ENCODE measurements at regions not wholly inside any gene's neighbourhood (a gene's known extent, or its start where the extent isn't known, plus 50 kb on each side); places are given as distances from the start of the nearest gene placed in this dataset.
"Not testable (repeated sequence)": the region's sequence is repeated elsewhere in the genome, so short reads cannot be mapped to it uniquely, and the experiment has no call there.

GRCh38 chr6:120935908-120936307 lies 398.4 kb downstream of the TBC1D32 start:
- DNase-seq (no peak), FAIRE-seq (no peak)
- Histone ChIP-seq H3K4me3 (ENCODE audit: low read length in 3 of 3) (no peak overlapping the region), H3K9ac (ENCODE audit: low read length in 3 of 3) (no peak overlapping the region), H3K4me1 (ENCODE audit: control insufficient read depth in 2 of 3, insufficient read depth in 2 of 3, low read depth in 1 of 3, low read length in 3 of 3) (no peaks in the 10 kb centered on the region), H3K27ac (ENCODE audit: low read depth in 2 of 2, low read length in 2 of 2) (no peak overlapping the region), H3K36me3 (ENCODE audit: control insufficient read depth in 2 of 3, insufficient read depth in 3 of 3, low read length in 3 of 3) (no peaks in the 10 kb centered on the region), H3K9me3 (ENCODE audit: control insufficient read depth in 2 of 3, insufficient read depth in 1 of 3, low read length in 3 of 3) (no peaks in the 10 kb centered on the region), H3K27me3 (ENCODE audit: control insufficient read depth, insufficient read depth, low read length) (no peaks in the 10 kb centered on the region)
- intact Hi-C loops (cut with DNase I): no loop called here
- TF ChIP-seq, protein P1, sequence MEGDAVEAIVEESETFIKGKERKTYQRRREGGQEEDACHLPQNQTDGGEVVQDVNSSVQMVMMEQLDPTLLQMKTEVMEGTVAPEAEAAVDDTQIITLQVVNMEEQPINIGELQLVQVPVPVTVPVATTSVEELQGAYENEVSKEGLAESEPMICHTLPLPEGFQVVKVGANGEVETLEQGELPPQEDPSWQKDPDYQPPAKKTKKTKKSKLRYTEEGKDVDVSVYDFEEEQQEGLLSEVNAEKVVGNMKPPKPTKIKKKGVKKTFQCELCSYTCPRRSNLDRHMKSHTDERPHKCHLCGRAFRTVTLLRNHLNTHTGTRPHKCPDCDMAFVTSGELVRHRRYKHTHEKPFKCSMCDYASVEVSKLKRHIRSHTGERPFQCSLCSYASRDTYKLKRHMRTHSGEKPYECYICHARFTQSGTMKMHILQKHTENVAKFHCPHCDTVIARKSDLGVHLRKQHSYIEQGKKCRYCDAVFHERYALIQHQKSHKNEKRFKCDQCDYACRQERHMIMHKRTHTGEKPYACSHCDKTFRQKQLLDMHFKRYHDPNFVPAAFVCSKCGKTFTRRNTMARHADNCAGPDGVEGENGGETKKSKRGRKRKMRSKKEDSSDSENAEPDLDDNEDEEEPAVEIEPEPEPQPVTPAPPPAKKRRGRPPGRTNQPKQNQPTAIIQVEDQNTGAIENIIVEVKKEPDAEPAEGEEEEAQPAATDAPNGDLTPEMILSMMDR (IDR thresholded peaks at IDR 0.05; ENCODE audit: borderline replicate concordance, extremely low read depth, insufficient read depth): no peak

- DNase-seq (no peak), FAIRE-seq (no peak)
- no peaks in the 10 kb centered on the region for H3K4me1 ChIP-seq (ENCODE audit: control insufficient read depth in 2 of 3, insufficient read depth in 2 of 3, low read depth in 1 of 3, low read length in 3 of 3)
- H3K27ac ChIP-seq (ENCODE audit: low read depth in 2 of 2, low read length in 2 of 2): no peak overlapping the region
- H3K36me3 ChIP-seq (ENCODE audit: control insufficient read depth in 2 of 3, insufficient read depth in 3 of 3, low read length in 3 of 3): no peaks in the 10 kb centered on the region
- no peak overlapping the region for H3K4me3 ChIP-seq (ENCODE audit: low read length in 3 of 3)
- H3K9me3 ChIP-seq (ENCODE audit: control insufficient read depth in 2 of 3, insufficient read depth in 1 of 3, low read length in 3 of 3): no peaks in the 10 kb centered on the region
- TF ChIP-seq, protein P1 (IDR thresholded peaks at IDR 0.05; ENCODE audit: borderline replicate concordance, extremely low read depth, insufficient read depth): no peak
- no peaks in the 10 kb centered on the region for H3K27me3 ChIP-seq (ENCODE audit: control insufficient read depth, insufficient read depth, low read length)
- intact Hi-C loops (cut with DNase I): no loop called here
- no peak overlapping the region for H3K9ac ChIP-seq (ENCODE audit: low read length in 3 of 3)
Measured at GRCh38 chr6:120935016-120935415, 399.3 kb downstream of the TBC1D32 start.

- H3K27ac ChIP-seq (ENCODE audit: low read depth in 2 of 2, low read length in 2 of 2); FAIRE-seq; H3K4me1 ChIP-seq (ENCODE audit: control insufficient read depth in 2 of 3, insufficient read depth in 2 of 3, low read depth in 1 of 3, low read length in 3 of 3); H3K36me3 ChIP-seq (ENCODE audit: control insufficient read depth in 2 of 3, insufficient read depth in 3 of 3, low read length in 3 of 3); H3K4me3 ChIP-seq (ENCODE audit: low read length in 3 of 3); DNase-seq; intact Hi-C loops (cut with DNase I); H3K9ac ChIP-seq (ENCODE audit: low read length in 3 of 3); H3K9me3 ChIP-seq (ENCODE audit: control insufficient read depth in 2 of 3, insufficient read depth in 1 of 3, low read length in 3 of 3); H3K27me3 ChIP-seq (ENCODE audit: control insufficient read depth, insufficient read depth, low read length): not testable (repeated sequence)
Measured at GRCh38 chr6:120931520-120932180, 402.6 kb downstream of the TBC1D32 start.

GRCh38 chr6:120930500-120930899 lies 403.8 kb downstream of the TBC1D32 start:
- intact Hi-C loops (cut with DNase I); H3K27ac ChIP-seq (ENCODE audit: low read depth in 2 of 2, low read length in 2 of 2); H3K36me3 ChIP-seq (ENCODE audit: control insufficient read depth in 2 of 3, insufficient read depth in 3 of 3, low read length in 3 of 3); H3K9me3 ChIP-seq (ENCODE audit: control insufficient read depth in 2 of 3, insufficient read depth in 1 of 3, low read length in 3 of 3); H3K4me1 ChIP-seq (ENCODE audit: control insufficient read depth in 2 of 3, insufficient read depth in 2 of 3, low read depth in 1 of 3, low read length in 3 of 3); H3K27me3 ChIP-seq (ENCODE audit: control insufficient read depth, insufficient read depth, low read length); DNase-seq; FAIRE-seq; H3K9ac ChIP-seq (ENCODE audit: low read length in 3 of 3); H3K4me3 ChIP-seq (ENCODE audit: low read length in 3 of 3): not testable (repeated sequence)

Measured in kidney (tissue), 13 donors.